ENCODE measurements at regions not wholly inside any gene's neighbourhood (a gene's known extent, or its start where the extent isn't known, plus 50 kb on each side); places are given as distances from the start of the nearest gene placed in this dataset.

DNA sequence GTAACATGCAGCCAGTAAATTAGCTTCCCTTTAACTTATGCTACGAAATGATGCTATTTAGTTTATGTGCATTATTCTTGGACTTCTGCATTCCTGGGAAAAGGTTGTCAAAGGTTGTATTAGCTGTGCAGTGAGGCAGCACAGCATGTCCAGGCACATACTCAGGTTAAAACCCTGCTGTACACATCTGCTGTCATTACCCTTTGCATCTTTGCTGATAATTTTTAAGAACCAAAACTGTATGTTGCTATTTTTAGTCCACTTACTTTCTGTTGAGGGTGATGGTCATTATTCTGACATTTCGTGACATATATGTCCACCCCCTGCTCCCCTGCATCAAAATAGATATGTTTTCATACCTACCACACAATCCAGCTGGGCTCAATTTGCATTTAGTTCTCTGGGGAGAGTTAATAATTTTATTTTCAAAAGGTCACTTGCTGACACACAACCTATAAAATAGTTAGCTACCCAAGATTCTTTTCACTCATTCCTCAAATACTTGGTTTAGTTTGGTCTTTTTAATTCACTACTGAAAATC is 142.5 kb upstream of the SPACA1 start:
- no peak for DNase-seq

DNA sequence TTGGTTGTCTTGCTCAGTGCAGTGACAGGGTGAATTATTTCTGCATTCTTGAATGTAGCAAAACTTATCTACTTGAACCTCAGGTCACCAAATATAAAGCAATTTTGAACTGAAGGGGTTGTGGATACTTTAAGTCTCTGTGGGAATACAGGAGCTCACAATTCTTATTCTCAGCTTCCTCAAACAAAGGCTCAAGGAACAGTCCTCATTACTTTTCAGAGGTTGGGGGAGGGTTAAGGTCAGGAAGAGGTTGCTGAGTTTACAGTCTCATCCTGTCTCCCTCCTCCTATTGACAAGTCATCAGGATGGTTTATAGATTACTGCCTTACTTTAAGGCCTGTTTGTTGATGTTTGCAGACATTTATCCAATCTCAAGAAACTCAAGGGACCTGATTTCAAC is 143.6 kb upstream of the SPACA1 start:
- DNase-seq = no peak

DNA sequence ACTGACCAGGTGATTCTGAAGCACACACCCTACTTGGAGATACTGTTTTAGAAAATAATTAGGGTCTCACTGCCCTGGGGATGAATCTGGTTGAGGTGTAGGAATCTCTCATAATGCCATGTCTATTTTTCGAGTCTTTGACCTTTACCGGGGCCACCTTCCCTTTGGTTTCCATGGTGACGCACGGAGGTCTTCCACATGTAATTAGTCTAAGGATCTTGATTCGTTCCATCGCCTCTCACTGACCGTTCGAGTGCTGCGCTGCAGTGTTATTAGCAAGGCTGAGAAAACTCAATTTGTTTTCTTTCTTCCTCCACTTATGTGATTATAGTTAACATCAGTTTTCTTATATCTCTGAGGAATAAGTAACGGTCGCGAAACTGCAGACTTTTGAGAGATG is 144.3 kb upstream of the SPACA1 start:
- DNase-seq = no peak

DNA sequence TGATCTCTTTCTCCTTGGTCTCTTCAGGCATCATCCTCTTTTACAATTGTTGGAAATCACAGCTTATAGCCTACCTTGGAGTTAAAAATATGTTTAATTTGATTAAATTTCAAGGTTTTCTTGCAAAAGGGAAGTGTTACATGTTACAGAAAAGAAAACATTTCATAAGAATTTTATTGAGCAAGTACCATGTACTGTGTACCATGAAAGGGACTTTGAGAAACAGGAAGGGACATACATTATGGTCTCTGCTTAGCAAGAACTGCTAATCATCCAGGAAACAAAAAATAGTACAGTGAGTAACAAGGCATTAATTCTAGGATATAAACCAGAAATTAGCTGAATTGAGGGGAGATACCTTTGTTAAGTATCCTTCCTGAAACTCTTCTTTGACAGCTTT is 145.3 kb upstream of the SPACA1 start:
- DNase-seq = no peak

DNA sequence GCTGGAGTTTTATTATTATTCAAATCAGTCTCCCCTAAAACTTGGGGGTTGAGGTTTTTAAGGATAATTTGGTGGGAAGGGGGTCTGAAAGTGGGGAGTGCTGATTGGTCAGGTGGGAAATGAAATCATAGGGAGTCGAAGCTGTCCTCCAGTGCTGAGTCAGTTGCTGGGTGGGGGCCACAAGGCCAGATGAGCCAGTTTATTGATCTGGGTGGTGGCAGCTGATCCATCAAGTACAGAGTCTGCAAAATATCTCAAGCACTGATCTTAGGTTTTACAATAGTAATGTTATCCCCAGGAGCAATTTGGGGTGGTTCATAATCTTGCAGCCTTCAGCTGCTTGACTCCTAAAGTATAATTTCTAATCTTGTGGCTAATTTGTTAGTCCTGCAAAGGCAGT is 146.0 kb upstream of the SPACA1 start:
- no peak for DNase-seq

DNA sequence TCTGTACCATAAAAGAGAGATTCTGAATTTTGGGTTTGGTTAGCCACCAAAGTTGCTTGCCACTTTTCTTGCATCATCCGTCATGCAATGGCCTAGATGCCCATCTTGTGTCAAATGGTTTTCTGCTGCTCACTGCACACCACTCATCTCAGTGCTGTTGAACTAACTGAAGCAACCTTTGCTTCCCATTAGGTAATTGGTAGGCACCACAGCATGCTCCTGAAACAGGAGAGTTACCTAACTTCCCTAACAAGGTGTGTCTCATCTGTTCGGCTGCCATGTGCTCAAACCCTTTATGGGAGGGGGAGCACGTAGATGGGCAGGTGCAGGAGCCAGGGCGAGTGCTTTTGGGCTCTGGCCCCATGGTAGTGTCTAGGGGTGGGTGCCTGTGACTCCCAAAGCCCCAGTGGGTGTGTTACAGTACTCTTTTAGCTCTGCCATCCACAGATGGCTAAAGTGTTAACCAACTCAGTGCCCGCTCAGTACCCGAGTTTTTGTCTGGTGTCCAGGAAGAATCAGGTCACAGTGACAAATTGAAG is 147.4 kb upstream of the SPACA1 start:
- DNase-seq = no peak

DNA sequence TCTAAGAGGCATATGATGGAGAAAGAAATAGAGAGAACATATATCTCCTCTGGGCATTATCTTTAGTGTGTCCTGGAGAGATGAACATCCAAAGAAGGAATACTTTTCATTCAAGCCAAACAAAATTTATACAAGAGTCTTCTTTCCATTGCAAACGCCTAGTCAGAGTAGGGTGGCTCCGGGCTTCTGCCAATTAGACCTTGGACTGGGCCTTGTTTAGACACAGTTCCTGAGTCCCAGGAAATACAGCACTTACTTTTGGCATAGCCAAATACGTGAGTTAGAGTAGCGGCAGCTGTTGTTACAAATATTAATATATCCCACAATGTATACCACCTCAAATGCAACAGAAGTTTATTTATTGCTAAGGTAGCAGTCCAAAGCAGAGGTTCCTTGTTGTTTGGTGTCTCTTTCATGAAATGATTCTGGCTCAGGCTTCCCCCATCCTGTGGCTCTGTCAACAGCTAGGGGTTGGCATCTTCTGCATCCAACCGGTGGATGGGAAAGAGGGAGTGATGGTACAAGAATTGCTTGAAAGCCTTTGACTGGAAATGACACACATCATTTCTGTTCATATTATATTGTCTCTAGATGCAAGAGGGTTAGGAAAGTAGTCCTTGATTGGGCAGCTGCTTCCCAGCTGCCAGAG is 148.0 kb upstream of the SPACA1 start:
- DNase-seq = no peak

DNA sequence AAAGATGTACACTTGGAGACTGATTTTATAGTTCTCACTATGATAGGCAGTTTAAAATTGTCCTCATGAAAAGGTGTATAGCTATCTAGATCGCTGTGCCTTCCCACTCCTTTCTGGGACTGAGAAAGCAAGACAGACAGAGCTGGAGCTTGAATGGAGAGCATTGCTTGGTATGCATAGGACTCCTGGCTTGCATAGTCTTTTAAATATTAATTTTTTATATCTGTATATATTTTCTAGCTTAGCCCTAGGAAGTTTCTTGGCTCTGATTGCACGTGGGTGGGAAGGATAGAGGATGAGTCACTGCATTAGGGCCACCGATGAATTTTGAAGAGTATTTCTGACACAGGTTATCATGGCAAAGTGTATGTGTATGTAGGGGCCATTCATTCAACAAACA is 150.0 kb upstream of the SPACA1 start:
- no peak for DNase-seq

DNA sequence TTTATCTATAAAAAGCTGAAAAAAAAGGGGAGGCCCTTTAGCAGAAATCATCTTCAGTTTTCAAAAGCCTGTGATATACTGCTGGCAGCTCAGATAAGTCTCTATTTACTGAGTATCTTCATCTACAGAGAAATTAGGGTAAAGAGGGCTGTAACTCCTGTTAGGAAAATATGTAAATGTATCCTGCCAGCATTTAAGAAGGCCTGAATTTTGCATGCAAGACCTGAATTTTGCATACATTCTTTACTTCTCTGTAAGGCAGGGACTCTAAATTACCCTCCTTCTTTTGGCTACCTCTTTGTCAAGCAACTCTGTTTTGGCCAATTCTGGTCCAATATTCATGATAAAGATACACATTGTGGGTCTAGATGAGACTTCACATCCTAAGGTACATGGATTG is 150.6 kb upstream of the SPACA1 start:
- no peak for DNase-seq

DNA sequence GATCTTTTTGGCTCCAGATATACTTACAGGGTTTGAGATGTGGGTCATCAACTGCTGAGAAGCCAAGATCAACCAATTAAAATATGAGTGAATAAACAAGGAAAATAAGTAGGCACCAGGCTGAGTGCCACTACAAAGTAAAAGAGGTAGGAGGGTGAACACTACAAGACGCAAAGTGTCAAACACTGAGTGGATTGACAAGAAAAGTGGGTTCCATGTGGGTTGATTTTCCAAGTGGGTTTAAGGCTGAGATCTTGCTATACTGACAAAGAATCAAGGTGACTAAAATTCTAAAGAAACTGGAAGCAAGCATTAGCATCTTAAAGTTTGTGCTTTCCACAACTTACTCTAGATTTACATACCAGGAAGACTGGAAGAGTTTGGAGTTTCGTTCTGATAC is 160.4 kb upstream of the SPACA1 start:
- no peak for DNase-seq

DNA sequence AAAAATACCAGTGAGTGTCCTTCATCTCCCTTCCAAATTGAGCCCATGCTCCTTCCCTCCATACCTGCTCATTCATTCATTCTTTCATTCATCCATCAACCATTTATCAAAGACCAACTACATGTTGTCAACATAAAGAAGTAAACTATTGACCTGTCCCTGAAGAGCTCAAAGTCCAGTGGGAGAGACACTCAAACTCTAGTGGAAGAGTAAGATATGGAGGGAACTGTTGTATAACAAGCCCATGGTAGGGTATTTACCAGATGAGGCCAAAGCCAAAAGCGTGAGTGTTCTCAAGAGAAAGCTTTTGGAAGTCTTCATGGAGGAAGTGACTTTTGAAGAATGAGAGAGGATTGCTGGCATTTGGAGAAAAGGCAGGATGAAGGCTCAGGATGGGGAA is 163.4 kb upstream of the SPACA1 start:
- DNase-seq = no peak

DNA sequence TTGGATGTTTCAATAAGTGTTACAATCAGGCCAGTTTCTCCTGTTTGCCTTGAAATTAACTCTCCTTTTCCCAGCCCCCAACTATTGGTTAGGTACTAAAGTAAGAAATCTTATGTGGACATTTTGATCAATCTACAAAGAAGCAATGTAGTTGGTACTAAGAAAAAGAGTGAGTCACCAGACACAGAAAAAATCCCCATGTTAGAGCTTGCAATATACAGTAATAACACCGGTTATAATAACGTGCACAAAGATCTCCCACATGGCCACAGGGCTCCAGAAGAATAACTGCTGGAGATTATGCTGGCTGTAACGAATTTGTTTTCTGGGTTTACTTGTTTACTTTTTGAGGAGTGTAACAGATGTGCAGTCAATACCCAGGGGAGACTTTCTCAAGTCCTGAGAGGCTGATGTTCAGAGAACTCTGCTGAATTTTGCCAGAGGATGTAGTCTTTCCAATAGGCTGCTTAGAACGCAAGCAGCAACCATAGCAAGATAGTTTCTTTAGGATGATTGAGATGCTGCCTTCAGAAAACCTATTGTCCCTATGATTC is 166.2 kb upstream of the SPACA1 start:
- DNase-seq = no peak

DNA sequence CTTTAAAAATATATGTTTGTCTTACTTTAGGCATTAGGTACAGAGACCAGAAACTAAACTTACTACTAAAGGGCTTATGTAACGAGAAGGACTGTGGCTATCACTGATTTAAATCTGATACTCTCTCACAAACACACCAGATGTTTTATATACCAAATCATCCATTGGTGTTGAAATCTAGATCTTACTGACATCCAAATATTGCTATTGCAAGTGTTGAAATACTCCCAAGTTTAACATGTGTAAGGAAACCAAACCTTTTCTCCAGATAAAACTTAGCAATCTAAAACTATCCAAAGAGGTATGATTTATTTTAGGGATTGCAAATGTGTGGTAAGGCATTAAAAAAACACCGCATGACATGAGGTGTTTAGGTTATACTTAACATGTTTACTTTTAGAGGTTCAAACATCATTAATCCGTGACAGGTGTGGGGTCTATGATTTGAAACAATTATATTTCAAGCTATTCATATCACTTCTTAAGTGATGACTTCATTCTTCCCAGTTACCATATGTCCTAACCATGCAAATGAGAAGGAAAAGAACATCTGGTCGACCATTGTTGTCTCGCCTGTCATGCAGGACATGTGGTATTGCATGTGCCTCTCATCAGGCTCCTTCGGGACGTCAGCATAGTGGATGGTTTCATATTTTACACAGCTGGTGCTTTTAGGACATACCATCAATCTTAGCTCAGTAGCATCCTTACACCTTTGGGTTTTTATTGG is 168.3 kb upstream of the SPACA1 start:
- no peak for DNase-seq

DNA sequence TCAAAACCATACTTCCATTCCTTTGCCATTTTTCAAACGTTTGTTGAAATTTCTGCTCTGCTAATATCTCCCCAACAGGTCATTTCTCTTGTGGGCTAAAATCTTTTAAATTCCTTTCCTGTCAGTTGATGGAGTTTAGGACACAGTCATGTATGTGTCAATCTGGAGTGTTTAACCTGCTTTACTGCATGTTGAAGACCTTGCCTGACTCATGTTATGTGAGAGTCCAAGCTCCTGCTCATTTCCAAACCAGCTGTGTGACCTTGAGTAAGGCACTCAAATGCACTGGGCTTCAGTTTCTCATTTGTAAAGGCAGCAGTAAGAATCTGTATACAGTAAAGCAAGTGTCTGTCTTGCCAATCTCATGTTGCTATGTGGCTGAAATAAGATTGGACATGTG is 171.9 kb upstream of the SPACA1 start:
- no peak for DNase-seq

DNA sequence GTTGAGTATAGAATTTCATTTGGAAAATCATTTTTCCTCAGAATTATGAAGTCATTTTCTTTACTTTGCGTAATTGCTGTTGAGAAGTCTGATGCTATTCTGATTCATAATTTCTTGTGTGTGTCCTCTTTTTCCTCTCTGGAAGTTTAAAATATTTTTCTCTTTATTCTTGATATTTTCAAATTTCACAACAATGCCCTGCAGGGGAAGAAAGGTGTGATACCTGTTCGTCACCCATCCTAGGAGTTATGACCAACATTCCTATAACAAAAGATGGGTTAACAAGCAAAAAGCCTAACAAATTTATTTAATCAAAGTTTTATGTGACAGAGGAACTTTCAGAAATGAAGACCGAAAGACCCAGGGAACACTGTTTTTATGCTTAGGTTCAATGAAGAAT is 171.5 kb upstream of the AKIRIN2 start:
- no peak for DNase-seq

DNA sequence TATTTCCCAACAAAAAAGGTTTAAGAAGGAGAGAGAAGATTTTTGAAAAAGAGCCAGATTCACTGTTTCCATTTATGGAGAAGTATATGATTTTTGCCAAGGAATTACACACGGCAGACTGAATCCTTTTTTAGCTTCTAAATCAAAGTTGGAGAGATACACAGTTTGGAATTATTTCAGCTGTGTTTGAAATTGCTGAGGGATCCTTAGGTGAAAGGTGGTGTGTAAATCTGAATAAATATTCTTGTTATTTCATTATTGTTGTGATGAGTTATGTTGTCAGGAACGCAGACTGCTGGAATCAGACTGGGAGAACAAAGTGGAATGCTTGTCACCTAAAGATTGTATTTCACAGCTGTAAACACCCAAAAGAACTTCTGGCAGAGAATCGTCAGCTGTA is 168.5 kb upstream of the AKIRIN2 start:
- DNase-seq = no peak

DNA sequence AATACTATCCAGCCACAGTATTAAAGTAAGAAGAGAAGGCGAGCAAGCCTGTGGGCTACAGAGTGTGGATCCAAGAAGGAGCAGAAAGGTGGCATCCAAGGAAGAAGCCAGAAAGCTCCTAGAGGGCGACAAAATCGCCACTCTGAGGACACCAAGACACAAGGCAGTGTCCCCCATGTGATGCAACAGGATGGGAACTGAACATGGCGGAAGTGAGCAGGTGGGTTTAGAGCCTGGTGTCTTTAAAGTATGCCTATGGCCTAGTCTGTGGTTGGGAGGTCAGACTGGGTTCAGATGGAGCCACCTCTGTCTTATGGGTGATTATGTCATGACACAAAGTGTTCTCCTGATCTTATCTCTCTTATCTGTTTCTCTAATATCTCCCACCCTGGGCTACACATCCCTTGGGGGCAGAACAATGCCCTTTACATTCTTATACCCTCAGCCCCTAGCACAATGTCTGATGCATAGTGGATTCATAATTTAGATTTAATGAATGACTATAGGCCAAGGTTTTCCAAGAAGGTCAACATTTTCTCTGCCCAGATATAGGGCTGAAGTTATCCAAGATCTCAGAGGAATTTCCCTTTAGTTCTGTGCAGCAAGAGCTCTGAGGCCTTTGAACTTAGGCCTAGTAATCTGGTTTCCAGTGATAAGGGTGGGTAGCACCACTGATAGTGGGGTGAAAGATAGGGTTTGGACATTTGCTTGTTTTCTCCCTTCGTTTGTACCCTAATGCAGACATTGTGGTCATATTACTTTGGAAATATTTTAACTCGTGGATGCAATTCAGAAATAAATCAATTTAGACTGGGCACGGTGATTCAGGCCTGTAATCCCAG is 167.3 kb upstream of the AKIRIN2 start:
- DNase-seq = no peak

DNA sequence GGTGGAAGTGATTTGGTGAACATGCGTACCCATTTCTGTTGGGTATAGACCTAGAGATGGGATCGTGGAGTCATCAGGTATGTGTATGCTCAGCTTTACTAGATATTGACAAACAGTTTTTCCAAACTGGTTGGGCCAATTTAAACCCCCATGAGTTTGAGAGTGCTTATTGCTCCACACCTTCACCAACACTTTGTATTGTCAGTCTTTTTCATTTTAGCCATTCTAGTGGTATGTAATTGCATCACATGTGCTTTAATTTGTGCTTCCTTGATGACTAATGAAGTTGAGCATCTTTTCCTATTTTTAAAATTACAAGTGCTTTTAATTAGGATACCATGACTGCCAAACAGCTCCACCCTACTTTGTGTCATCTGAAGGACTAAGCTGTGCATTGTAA is 158.9 kb upstream of the AKIRIN2 start:
- no peak for DNase-seq

DNA sequence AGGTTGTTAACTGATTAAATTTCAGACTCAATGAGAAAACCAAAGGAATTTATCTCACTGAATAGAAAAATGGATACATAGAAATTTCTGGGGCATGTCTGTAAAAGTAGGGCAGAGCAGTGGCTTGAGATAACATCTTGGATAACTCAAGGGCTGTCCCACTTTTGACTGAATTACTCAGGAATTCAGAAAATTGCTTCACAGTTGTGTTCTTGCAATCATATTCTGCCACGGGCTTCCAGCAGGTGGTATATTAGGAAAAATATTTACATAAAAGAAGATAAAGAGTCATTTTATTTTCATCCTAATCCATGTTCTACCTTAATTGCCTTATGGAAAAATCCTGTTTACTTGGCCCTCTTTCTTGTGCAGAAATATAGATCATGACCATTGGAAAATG is 156.4 kb upstream of the AKIRIN2 start:
- DNase-seq = no peak

DNA sequence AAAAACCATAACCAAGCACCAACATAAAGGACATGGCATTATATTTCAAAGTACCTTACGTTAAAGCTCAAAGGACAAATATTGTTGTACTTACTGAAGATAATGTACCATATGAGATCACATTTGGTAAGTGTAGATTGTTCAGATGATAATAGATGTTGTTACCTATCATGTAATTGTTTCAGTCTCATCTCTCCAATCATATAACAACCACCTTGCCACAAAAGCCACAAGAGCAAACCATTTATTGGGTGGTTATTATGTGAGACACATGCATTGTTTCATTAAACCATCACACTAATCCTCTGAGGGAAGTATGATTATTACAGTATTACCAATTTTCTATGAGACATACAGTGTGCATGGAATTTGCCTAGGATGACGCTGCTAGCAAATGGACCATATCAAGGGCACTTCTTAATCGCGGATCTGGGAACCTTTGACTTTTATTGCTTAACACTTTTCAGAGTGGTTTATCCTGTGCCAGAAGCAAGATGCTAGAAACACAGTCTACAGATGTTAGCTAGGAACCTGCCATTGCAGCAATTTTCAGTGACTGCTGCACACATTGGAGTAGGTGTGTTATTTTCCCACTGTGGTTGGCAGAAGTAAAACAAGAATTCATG is 149.8 kb upstream of the AKIRIN2 start:
- DNase-seq = no peak

DNA sequence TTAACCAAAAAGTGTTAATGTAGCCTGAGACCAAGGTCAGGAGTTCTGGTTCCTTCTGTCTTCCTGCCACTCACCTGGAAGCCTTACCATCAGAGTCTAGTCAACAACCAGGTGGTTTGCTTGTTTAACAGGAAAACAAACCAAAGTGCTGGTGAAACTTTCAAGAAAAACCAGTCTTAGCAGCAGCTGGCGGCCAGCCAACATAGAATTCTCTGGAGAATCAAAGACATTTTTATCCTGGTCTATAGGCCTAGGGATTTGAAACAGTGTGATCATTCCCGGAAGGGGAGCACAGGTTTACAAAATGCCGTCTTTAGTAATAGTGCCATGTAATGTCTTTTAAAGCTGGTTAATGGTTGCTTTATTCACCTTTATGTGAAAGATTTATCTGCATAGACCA is 146.6 kb upstream of the AKIRIN2 start:
- no peak for DNase-seq

DNA sequence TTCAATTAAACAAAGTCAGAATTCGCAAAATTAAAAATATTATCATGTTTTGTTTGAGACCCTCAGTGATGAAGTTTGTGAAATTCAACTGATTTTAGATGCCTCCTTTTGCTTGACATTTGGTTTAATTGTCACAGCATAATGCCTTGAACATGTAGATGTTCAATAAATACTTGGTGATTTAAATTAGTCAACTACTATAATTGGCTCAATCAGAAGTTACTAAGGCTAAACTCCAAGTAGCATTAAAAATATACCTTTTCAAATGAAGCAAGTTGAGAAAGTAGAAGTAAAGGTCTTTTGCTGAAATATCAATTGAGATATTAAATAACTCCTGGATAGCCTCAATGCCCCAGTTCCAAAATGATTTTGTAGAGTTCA is 145.8 kb upstream of the AKIRIN2 start:
- DNase-seq = no peak
